SJSA1 (cell line): ENCODE measurements at regions not wholly inside any gene's neighbourhood (a gene's known extent, or its start where the extent isn't known, plus 50 kb on each side); places are given as distances from the start of the nearest gene placed in this dataset.
"Not testable (repeated sequence)": the region's sequence is repeated elsewhere in the genome, so short reads cannot be mapped to it uniquely, and the experiment has no call there.

Source experiments
- DNase-seq, 2 experiments: peaks; one replicate each; pipeline ENCODE4 v3.0.0-alpha.2; 2015 to 2020; ENCODE audit warnings: low spot score in 2 of 2, low read depth in 1 of 2
- H3K27ac ChIP-seq: fragments of 250-450 bp; sonication (Bioruptor Pico); 2 replicates; pipeline ENCODE4 v1.5.1; 2020; ENCODE audit warnings: mild to moderate bottlenecking, moderate library complexity
- H3K27me3 ChIP-seq: fragments of 250-450 bp; sonication (Bioruptor Pico); replicated peaks from 2 replicates; pipeline ENCODE4 v1.5.1; 2020; ENCODE audit warnings: mild to moderate bottlenecking, moderate library complexity
- H3K36me3 ChIP-seq: fragments of 250-450 bp; sonication (Bioruptor Pico); 2 replicates; pipeline ENCODE4 v1.5.1; 2020; ENCODE audit warnings: mild to moderate bottlenecking
- H3K4me1 ChIP-seq: fragments of 250-450 bp; sonication (Bioruptor Pico); replicated peaks from 2 replicates; pipeline ENCODE4 v1.6.1; 2021; ENCODE audit warnings: mild to moderate bottlenecking
- H3K4me3 ChIP-seq: fragments of 250-450 bp; sonication (Bioruptor Pico); 2 replicates; pipeline ENCODE4 v1.5.1; 2020; ENCODE audit warnings: mild to moderate bottlenecking
- H3K9me3 ChIP-seq: fragments of 250-450 bp; sonication (Bioruptor Pico); replicated peaks from 2 replicates; pipeline ENCODE4 v1.5.1; 2020; ENCODE audit warnings: mild to moderate bottlenecking

DNA sequence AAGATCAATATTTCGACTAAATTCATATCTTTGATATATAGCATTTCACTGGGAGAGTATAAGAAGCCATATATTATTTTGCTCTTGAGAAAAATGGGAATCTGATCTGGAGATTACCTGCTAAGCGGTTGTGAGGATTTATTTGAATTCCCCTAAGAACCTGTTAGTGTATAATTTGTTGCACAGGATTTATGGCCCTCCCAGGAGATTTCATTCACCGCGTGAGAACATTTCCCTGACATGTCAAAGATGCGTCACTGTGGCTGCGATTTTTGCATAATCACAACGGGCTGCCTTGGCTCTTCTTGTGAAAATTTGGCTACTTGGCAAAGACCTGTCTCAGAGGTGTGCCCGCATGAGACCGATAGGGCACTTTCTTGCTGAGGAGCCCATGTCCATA is 184.7 kb upstream of the PFKP start:
- Histone ChIP-seq H3K9me3 (no peaks in the 10 kb centered on the region), H3K27me3 (peaks cover 65% of the 10 kb centered on the region), H3K36me3 (no peaks in the 10 kb centered on the region), H3K27ac (no peak overlapping the region), H3K4me3 (no peak overlapping the region), H3K4me1 (no peaks in the 10 kb centered on the region)
- DNase-seq, result no peak

DNA sequence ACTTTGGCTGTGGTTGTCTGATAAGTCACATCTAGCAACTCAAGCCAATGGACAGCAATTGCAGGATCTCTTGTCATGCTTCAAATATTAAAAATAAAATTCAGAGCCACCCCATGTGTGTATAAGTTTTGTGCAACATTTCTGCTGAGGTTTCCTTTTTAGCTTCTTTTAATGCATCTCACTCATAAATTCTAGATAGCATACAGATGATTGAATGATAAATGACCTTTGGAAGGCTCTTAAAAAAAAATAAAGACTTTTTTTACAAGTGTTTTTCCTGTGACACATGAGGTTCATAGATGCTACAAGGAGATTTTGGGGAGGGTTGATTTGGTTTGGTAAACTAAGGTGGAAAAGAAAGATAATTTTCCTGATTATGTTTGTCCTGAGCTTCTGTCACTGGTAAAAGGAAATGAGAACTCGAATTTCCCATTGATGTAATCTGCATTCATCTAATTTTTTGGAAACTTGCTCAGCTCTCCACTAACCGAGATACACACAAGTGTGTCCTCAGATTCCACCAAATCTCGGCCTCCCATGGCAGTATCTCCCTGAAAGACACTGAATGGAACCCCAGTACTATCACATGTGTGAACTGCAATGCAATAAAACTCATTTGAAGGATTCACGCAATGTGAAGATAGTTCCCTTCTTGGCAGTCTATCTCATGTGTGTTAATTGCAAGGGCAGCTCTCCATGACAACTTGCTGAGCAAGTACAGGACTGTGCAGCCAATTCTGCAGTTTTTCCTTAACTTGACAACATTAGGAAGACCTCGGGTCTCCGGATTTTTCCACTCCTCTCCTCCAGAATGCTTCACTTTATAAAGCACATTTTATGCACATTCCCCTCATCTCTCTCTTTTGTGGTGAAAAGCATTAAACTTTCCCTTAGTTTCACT is 185.4 kb upstream of the PFKP start:
- H3K4me1 ChIP-seq, result no peaks in the 10 kb centered on the region
- no peaks in the 10 kb centered on the region for H3K36me3 ChIP-seq
- no peaks in the 10 kb centered on the region for H3K9me3 ChIP-seq
- H3K27ac ChIP-seq, result no peak overlapping the region
- no peak for DNase-seq
- H3K27me3 ChIP-seq, result peaks cover 71% of the 10 kb centered on the region
- no peak overlapping the region for H3K4me3 ChIP-seq

DNA sequence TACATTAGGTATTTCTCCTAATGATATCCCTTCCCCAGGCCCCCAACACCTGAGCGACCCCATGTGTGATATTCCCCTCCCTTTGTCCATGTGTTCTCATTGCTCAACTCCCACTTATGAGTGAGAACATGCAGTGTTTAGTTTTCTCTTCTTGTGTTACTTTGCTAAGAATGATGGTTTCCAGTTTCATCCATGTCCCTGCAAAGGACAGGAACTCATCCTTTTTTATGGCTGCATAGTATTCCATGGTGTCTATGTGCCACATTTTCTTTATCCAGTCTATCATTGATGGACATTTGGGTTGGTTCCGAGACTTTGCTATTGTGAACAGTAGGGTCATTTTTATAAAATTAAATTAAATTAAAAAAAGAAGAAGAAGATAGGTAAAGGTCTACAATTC is 187.3 kb upstream of the PFKP start:
- H3K4me3 ChIP-seq, H3K4me1 ChIP-seq, H3K9me3 ChIP-seq, H3K27ac ChIP-seq, H3K36me3 ChIP-seq, DNase-seq: not testable (repeated sequence)
- H3K27me3 ChIP-seq, result peaks cover 56% of the 10 kb centered on the region

DNA sequence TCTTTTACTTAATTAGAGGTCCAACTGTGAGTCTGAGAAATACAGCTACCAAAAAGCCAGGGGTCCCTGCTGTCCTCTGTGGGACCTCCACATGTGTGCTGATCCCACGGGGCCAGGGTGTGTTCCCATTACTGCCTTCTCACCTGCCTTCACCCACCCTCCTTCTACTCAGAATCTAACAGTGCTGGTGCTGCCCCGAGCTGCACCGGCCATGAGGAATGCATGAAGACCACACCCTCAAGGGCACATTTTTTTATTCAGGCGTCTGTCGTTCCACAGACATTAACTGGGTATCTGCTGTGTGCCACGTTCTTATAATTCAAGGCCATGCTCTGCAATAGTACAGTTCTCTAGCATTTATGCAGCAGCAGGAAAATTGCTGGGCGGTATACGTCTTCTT is 188.5 kb upstream of the PFKP start:
- Histone ChIP-seq H3K36me3 (no peaks in the 10 kb centered on the region), H3K27ac (no peak overlapping the region), H3K27me3 (peaks cover 56% of the 10 kb centered on the region), H3K4me3 (no peak overlapping the region), H3K9me3 (no peaks in the 10 kb centered on the region), H3K4me1 (no peaks in the 10 kb centered on the region)
- no peak for DNase-seq

DNA sequence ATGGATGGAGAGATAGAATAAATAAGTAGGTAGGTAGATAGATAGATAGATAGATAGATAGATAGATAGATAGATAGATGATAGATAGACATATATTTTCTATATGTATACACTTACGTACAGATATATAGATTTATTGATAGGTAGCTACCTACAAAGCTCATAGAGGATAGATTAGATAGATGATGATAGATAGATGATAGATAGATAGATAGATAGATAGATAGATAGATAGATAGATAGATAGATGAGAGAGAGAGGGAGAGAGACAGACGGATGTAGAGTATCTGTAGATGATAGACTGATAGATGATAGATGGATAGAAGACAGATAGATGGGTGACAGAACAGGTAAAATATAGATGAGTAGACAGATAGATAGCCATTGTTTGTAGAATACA is 191.3 kb upstream of the PFKP start:
- Histone ChIP-seq H3K27ac (no peak overlapping the region), H3K4me1 (no peaks in the 10 kb centered on the region), H3K4me3 (no peak overlapping the region), H3K36me3 (no peaks in the 10 kb centered on the region), H3K27me3 (peaks cover 33% of the 10 kb centered on the region), H3K9me3 (no peaks in the 10 kb centered on the region)
- DNase-seq, result no peak

DNA sequence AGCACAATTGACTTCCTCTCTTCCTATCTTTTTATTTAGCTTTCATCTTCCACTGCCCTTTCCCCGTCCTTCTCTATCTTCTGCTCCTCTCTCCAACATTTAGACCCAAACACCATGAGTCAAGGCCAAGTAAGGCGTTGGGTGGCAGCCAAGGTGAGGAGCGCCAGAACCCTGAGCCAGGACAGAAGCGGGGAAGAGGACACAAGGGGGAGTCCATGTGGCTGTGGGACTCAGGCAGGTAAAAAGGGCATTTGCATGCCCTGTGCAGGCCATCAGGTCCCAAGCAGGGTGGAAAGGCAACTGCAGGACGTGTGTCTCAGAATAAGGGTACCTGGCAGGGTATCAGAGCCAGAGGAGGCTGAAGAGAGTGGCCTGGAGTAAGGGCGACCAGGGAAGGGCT is 192.4 kb upstream of the PFKP start:
- Histone ChIP-seq H3K36me3 (no peaks in the 10 kb centered on the region), H3K4me1 (no peaks in the 10 kb centered on the region), H3K27ac (no peak overlapping the region), H3K4me3 (no peak overlapping the region), H3K9me3 (no peaks in the 10 kb centered on the region), H3K27me3 (peaks cover 23% of the 10 kb centered on the region; the same call in 1 of the 2 replicates)
- DNase-seq, result no peak

DNA sequence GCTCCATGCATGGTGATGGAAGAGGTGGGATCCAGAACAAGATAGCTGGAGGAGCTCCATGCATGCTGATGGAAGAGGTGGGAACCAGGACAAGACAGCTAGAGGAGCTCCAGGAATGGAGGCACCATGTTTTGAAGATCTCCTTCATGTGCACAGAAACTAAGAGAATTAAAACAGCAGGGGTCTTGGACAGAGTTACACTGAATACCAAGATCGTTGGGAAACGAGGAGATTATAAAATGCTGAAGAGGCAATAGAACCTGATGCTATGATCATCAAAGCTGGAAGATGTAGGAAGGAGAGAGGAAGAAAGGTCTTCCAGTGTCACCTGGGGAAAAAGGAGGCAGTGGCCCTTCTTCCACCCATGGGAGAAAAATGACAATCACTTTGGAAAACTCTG is 193.6 kb upstream of the PFKP start:
- no peaks in the 10 kb centered on the region for H3K36me3 ChIP-seq

DNA sequence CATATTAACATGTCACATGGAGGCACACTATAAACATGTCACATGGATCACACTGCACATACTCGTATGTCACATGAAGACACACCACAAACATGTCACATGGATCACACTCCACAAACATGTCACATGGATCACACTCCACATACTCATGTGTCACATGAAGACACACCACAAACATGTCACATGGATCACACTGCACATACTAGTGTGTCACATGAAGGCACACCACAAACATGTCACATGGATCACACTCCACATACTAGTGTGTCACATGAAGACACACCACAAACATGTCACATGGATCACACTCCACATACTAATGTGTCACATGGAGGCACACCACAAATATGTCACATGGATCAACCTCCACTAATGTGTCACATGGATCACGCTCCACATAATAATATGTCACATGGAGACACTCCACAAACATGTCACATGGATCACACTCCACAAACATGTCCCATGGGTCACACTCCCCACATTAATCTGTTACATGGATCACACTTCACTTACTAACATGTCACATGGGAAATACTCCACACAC is 195.6 kb upstream of the PFKP start:
- DNase-seq, result no peak
- no peaks in the 10 kb centered on the region for H3K9me3 ChIP-seq
- H3K27ac ChIP-seq, result no peak overlapping the region
- no peak overlapping the region for H3K4me3 ChIP-seq
- H3K36me3 ChIP-seq, result no peaks in the 10 kb centered on the region
- H3K4me1 ChIP-seq, result no peaks in the 10 kb centered on the region
- 0 out of 2 replicates have a peak, but pooled peaks cover 7% of the 10 kb centered on the region for H3K27me3 ChIP-seq

More for the DNA sequence above, 193.6 kb upstream of the PFKP start:
- no peak for DNase-seq
- H3K4me1 ChIP-seq, result no peaks in the 10 kb centered on the region
- H3K27ac ChIP-seq, result no peak overlapping the region
- H3K4me3 ChIP-seq, result no peak overlapping the region
- peaks cover 19% of the 10 kb centered on the region; the same call in 1 of the 2 replicates for H3K27me3 ChIP-seq
- no peaks in the 10 kb centered on the region for H3K9me3 ChIP-seq

DNA sequence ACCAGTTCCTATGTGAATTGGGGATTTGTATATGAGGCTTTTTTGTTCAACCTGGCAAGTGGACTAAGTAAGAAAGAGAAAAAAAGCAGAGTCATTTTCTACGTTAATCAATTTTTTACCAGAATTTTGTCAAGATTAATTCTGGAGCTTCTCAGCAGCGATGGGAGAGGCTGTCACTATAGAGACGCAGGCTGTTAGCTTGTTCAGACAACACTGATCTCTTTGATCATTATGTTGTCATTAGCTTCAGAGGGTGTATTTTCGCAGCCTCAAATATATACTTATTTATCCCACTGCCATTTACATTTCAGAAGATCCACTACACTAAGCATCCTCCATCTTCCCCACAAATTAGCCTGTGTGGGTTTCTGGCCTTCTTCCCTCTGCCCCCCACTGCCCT is 196.7 kb upstream of the PFKP start:
- Histone ChIP-seq H3K4me1 (no peaks in the 10 kb centered on the region), H3K36me3 (no peaks in the 10 kb centered on the region), H3K27me3 (0 out of 2 replicates have a peak, but pooled peaks cover 7% of the 10 kb centered on the region), H3K4me3 (no peak overlapping the region), H3K27ac (no peak overlapping the region), H3K9me3 (no peaks in the 10 kb centered on the region)
- no peak for DNase-seq

DNA sequence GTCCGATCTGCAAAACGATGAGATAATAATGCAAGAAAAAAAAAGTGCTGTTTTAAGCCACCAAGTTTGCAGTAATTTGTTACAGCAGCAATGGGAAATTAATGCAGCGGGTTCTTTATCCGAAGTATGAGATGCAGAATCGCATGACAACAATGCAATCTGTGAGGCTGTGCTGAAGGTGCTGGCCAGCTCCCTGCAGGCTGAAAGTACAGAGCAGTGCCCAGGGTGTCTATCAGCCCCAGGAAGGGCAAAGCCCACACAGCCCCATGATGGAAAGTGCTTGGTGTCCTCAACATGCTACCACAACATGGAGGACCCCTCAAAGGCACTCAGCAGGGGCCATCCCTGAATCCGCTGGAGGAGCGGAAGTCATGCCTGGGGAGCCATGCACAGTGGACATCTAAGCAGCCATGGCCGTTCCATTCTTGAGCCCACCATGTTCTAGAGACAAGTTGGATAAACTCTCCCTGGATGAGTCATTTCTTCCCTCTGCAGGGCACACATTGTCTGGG is 199.5 kb upstream of the PFKP start:
- Histone ChIP-seq H3K9me3 (no peaks in the 10 kb centered on the region), H3K4me1 (no peaks in the 10 kb centered on the region), H3K36me3 (no peaks in the 10 kb centered on the region), H3K4me3 (no peak overlapping the region), H3K27me3 (peaks cover 8% of the 10 kb centered on the region; the same call in 1 of the 2 replicates), H3K27ac (no peak overlapping the region)
- DNase-seq, result no peak

DNA sequence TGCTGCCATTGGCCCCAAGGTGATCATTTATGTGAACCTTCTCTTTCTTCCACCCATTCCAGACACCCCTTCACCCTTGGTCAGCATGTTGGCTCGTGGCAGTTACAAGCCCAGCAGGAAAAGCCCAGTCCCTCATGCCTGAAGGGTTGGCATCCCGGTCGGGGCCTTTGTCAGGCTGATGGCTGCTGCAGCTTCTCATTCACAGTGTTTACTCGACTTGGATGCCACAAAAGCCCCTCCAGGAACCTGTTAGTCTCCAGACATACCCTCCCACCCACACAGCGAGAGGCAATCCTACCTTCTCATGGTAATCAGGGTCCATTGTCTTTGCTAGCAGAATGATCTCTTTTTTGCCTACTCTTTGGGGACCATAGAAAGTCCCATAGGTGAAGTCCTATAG is 200.8 kb upstream of the PFKP start:
- H3K36me3 ChIP-seq, result no peaks in the 10 kb centered on the region
- H3K4me3 ChIP-seq, result no peak overlapping the region
- peaks cover 13% of the 10 kb centered on the region; the same call in 1 of the 2 replicates for H3K27me3 ChIP-seq
- no peaks in the 10 kb centered on the region for H3K9me3 ChIP-seq
- no peak overlapping the region for H3K27ac ChIP-seq
- DNase-seq, result no peak
- H3K4me1 ChIP-seq, result no peaks in the 10 kb centered on the region

DNA sequence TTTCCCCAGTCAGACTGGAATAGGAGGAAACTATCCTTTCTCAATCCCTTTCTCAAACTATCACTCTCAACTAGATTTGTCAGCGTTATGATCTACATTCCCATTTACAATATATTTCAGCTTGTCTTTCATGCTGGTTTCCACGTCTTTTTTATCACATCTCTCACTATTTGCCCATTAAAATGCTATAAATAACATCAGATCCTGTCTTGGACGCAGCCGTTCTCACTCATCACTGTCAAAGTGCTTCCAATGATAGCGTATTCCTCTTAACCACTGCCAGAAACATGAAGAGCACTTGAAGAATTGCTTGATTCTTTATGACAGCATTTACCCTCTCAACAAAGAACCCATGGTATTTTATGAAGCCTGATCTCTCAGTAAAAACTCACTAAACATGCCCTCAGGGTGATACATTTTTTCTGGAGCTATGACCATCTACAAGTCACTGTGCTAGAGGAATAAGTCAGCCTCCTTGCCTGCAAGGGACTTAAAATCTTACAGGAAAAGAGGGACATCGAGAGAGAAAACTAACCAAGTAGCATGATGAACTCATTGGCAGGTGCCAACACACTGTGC is 205.6 kb upstream of the PFKP start:
- Histone ChIP-seq H3K36me3 (no peaks in the 10 kb centered on the region), H3K4me3 (no peak overlapping the region)

DNA sequence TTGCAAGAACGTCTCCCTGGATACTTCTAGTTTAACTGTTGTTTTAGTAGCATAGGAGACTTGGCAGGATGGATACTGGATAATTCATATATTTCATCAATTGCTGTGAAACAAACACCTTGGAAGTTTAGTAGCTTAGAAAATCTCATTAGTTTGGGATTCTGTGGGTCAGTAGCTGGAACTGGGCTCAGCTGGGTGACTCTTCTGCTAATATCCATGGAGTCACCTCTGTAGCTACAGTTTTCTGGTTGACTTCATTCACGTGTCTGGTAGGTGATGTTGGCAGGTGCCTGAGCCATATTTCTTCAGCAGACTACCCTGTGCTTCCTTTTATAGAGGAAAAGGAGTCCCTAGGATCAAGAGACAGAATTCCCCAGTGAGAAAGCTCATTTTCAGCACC is 208.9 kb upstream of the PFKP start:
- Histone ChIP-seq H3K27ac (no peak overlapping the region), H3K9me3 (no peaks in the 10 kb centered on the region), H3K4me1 (no peaks in the 10 kb centered on the region), H3K27me3 (peaks cover 59% of the 10 kb centered on the region), H3K4me3 (no peak overlapping the region), H3K36me3 (no peaks in the 10 kb centered on the region)
- DNase-seq, result no peak

More for the DNA sequence above, 205.6 kb upstream of the PFKP start:
- no peaks in the 10 kb centered on the region for H3K9me3 ChIP-seq
- H3K27ac ChIP-seq, result no peak overlapping the region
- DNase-seq, result no peak
- peaks cover 38% of the 10 kb centered on the region for H3K27me3 ChIP-seq
- no peaks in the 10 kb centered on the region for H3K4me1 ChIP-seq

DNA sequence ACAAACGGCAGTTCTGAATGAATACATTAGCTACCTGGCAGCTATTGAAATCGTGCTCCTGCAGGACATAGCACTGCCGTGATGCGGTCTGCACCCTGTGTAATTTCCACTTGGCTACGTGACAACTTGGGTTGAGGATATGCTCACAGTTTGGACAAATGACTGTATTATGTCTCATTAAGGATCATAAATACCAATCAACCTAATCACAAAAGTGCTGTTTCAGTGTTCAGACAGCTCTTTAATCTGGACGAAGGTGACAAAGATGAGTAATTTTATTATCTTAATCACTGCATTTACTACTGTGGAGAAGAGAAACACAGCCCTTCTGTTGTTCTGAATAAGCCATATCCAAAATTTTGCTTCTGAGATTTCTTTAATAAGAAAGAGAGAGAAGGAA is 210.8 kb upstream of the PFKP start:
- Histone ChIP-seq H3K4me1 (no peaks in the 10 kb centered on the region), H3K9me3 (no peaks in the 10 kb centered on the region), H3K27me3 (peaks cover 69% of the 10 kb centered on the region), H3K36me3 (no peaks in the 10 kb centered on the region), H3K4me3 (no peak overlapping the region), H3K27ac (no peak overlapping the region)
- DNase-seq, result no peak
